ENCODE measurements at regions not wholly inside any gene's neighbourhood (a gene's known extent, or its start where the extent isn't known, plus 50 kb on each side); places are given as distances from the start of the nearest gene placed in this dataset.

DNA sequence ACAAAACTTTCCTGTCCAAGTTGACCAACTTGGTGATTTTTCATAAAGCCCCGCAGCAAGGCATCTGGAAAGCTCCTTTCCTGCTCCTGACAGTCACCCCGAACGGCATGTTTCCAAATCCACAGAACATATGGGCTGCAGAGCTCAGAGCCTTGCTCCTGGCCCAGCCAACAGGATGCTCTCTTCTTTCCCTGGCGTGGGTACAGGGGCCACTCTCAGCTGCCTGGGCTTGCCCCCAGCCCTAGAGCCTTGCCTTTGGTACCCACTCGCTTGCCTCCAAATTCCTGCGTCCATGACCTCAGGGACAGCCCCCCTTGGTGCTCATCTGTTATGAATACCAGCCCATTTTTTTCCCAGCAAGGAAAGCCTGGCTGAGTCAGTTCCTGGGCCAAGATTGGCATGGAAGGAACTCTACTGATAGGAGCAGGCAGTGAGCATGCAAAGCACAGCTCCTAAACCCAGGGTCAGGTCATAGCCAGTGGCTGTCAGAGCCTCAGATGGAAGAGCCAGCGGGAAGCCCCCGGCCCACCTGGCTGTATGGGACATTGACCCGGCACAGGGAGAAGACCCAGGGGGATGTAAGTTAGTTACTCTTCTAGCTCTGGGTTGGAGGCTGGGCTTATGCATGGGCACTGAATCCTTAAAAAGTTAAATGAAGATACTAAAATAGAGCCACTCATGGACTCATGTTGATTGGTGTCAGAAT lies 105.3 kb upstream of the RTL1 start:
- TF ChIP-seq, protein P1, sequence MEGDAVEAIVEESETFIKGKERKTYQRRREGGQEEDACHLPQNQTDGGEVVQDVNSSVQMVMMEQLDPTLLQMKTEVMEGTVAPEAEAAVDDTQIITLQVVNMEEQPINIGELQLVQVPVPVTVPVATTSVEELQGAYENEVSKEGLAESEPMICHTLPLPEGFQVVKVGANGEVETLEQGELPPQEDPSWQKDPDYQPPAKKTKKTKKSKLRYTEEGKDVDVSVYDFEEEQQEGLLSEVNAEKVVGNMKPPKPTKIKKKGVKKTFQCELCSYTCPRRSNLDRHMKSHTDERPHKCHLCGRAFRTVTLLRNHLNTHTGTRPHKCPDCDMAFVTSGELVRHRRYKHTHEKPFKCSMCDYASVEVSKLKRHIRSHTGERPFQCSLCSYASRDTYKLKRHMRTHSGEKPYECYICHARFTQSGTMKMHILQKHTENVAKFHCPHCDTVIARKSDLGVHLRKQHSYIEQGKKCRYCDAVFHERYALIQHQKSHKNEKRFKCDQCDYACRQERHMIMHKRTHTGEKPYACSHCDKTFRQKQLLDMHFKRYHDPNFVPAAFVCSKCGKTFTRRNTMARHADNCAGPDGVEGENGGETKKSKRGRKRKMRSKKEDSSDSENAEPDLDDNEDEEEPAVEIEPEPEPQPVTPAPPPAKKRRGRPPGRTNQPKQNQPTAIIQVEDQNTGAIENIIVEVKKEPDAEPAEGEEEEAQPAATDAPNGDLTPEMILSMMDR (IDR thresholded peaks at IDR 0.05; ENCODE audit: extremely low read depth in 1 of 2, insufficient read depth in 1 of 2, low read depth in 1 of 2, low read length in 2 of 2) = no peak
- TF ChIP-seq POLR2AphosphoS5 (IDR thresholded peaks at IDR 0.05; ENCODE audit: insufficient read depth, low read depth, low read length) (no peak), EZH2 (IDR thresholded peaks at IDR 0.05; ENCODE audit: borderline replicate concordance, low read depth, low read length, severe bottlenecking) (no peak), POLR2A (IDR thresholded peaks at IDR 0.05; ENCODE audit: low read depth, low read length) (no peak)
- TF ChIP-seq, protein P2, sequence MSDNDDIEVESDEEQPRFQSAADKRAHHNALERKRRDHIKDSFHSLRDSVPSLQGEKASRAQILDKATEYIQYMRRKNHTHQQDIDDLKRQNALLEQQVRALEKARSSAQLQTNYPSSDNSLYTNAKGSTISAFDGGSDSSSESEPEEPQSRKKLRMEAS (IDR thresholded peaks at IDR 0.05; ENCODE audit: insufficient read depth, insufficient read length) = no peak

Data from endothelial cell of umbilical vein (primary cell).